ENCODE measurements at regions not wholly inside any gene's neighbourhood (a gene's known extent, or its start where the extent isn't known, plus 50 kb on each side); places are given as distances from the start of the nearest gene placed in this dataset.

DNA sequence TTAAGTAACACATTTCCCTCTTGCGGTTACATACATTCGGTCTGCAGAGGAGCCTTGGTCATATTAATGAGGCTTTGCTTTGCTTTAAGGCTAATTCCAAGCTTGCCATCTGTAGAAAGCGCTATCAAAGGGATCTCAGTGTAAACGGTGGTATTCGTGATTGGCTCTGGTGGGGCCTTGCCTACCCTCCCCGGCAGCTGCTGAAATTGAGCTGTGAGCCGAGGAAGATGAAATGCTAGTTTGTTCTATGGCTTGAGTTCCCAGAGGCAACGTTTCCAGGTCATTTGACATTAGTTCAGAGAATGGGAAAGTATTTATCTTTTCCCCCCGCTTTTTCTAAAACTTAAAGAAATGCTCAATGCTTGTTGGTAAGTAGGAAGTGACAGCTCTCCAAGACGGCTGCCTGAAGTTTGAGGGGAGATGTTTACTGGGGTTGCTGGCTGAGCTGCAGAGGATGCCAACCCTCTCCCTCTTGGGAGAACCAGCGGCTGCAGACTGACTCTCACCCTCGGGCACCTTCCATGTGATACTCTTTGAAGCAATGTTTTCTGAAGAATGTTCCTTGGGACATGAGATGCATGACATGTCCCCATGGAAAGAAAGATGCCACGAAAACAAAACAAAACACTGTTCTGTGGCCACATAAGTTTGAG is 458.7 kb upstream of the EEF2KMT start:
- ATAC-seq: no peak
- DNase-seq (ENCODE audit: low spot score): no peak

DNA sequence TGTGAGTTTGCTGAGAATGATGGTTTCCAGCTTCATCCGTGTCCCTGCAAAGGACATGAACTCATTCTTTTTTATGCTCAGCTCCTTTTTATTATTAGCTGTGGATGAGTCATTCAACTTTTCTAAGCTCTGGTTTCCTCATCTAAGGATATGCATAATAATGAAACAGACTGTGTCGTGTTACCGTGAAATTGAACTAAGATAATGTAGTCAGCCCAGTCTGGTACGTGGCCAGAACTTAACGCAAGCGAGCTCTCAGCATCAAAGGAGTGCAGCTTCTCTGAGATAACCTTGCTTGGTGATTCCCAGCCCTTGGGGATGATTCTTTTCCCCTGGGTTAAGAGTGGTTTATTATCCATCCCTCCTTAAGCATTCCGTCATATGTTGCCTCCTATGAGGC is 454.3 kb upstream of the EEF2KMT start:
- DNase-seq (ENCODE audit: low spot score) (no peak), ATAC-seq (no peak)

DNA sequence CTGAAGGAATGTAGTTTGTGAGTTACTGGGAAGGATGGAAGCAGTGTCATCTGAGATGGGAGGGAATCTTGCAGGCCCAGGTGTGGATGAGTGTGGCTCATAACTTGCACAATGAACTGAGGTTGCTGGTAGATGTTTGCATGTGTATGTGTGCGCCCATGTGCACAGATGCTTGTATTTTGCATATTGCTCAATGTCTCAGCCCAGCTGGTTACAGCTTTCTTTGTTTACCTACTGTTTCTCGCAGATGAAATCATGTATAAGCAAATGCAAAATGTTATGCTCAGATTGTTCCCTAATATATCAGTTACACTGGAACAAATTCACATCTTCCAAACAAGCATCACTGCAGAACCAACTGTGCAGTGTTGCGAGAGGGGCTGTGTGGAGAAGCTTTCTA is 452.2 kb upstream of the EEF2KMT start:
- DNase-seq (ENCODE audit: low spot score): no peak
- ATAC-seq: no peak

DNA sequence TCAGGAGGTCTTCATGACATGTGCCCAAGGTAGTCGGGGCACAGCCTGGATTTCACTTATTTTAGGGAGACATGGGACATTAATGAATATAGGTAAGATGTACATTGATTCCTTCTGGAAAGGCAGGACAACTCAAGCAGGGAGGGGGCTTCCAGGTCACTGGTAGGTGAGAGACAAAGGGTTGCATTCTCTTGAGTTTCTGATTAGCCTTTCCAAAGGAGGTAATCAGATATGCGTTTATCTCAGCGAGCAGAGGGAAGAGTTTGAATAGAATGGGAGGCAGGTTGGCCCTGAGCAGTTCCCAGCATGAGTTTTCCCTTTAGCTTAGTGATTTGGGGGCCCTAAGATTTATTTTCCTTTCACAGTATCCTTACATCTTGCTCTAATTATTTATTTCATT is 443.8 kb upstream of the EEF2KMT start:
- ATAC-seq: no peak
- no peak for DNase-seq (ENCODE audit: low spot score)

DNA sequence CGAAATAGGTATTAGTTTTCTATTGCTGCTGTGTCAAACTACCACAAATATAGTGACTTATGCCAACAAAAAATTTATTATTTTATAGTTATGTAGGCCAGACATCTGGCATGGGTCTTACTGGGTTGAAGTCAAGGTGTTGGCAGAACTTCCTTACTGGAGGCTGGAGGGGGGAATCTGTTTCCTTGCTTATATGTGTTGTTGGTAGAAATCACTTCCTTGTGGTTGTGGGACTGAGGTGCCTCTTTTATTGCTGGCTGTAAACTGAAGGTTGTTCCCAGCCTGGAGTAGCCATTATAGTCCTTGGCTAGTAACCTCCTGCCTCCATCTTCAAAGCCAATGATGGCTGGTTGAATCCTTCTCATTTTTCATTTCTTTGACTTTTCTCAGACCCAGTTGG is 439.8 kb upstream of the EEF2KMT start:
- DNase-seq (ENCODE audit: low spot score) (no peak), ATAC-seq (no peak)

DNA sequence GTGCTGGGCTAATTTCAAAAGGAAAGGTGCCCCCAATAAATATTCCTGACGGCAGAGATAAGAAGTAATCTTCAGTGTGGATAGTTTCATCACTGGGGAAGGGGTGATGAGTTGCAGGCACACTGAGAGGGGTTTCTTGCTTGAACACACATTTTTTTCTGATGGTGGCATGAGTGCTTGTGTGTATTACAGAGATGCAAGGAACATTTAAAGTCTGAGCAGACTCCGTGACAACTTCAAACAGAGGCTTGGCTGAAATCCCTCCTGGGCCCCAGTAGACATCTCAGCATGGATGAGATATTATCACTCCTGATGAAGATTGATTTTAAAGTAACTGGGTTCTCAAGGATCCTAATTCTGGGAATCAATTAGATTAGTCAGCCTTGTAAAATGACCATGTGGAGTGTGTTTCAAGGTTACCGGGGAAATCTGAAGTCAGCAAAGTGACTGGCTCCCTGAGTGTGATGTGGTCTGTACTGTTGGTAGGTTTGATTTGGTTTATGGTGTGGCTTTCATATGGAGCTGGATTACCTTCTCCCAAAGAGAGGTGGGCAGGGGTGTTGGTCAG is 435.8 kb upstream of the EEF2KMT start:
- DNase-seq (ENCODE audit: low spot score): no peak
- no peak for ATAC-seq

DNA sequence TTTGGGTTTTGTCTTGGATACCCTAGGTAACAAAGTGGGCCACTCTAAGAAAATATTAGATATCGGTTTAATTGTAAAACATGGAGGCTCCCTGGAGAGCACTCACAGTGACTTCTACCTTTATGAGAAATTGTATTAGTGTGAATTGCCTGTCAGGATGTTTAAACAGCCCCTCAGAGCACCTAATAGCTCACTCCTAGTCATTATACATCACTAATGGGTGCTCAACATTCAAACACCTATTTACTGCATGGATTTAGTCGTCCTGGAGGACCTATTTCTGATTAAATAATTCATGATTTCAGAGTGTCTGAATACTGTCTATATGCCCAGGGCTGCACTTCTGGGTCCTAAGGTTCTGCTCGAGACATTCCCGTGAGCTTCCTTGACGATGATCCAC is 430.2 kb upstream of the EEF2KMT start:
- DNase-seq (ENCODE audit: low spot score) (no peak), ATAC-seq (no peak)

DNA sequence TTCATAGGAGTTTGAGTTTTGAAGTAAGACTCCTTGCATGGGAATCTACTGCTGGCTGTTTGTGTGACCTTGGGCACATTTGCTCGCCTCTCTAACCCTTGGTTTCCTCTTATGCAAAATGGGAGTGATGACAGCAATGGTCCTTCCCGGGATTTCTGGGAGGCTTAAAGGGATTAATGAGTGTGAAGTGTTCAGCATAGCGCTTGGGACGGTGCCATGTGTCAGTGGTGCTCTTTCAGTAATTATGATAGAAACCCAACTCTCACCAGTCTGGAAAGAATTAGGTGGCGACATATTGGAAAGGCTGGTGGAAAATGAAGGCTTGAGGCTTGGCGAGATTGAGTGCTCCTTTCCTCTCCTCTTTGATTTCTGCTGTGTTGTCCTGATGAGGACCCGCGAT is 429.2 kb upstream of the EEF2KMT start:
- DNase-seq (ENCODE audit: low spot score) (no peak), ATAC-seq (no peak)

DNA sequence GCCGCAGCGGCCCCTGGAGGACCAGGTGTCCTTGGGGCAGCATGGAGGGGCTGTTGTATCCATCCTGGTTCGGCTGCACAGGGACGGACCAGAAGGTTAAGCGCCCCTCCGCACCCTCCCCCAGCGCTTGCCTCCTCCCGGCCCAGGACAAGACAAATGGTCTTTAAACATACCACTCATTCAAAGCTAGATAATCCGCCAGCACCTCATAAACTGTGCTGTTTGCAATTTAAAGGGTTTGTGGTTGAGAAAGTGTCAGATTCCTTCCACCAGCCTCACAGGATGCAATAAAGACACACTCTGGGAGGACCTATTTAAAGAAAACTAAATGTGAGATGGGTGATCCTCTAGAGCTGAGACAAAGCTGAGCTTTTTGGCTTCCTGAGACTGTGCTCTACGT is 426.2 kb upstream of the EEF2KMT start:
- ATAC-seq (no peak), DNase-seq (ENCODE audit: low spot score) (no peak)

DNA sequence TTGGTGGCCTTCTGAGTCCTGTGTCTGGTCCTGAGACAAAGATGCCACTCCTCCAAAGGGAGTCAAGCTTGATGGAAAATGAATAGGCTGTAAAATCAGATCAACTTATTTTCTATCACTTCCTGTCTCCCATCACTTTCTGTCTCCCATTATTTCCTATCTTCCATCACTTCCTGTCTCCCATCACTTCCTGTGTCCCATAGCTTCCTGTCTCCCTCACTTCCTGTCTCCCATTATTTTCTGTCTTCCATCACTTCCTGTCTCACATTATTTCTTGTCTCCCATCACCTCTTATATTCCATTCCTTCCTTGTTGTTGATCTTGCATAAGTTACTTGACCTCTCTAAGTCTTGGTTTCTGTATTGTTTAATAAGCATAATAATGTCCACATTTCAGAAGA is 418.5 kb upstream of the EEF2KMT start:
- no peak for ATAC-seq

DNA sequence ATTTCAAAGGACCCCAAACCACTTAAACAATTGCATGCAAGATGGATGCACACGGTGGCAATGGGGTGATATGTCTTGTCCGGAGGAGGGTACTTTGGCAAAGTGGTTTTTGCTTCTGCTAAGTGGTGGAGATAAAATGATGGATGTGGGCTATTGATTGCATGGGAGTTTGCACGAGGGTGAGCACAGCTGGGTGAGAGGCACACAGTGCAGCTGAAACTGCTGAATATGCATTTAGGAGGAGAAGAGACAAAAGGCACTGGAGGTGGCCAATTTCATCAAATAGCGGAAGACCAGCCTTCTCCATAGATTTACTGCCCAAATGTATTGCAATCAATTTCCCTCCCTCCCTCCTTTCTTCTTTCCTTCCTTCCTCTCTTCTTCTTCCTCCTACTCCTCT is 414.4 kb upstream of the EEF2KMT start:
- DNase-seq (ENCODE audit: low spot score) (no peak), ATAC-seq (no peak)

More for the DNA sequence above, 418.5 kb upstream of the EEF2KMT start:
- no peak for DNase-seq (ENCODE audit: low spot score)

DNA sequence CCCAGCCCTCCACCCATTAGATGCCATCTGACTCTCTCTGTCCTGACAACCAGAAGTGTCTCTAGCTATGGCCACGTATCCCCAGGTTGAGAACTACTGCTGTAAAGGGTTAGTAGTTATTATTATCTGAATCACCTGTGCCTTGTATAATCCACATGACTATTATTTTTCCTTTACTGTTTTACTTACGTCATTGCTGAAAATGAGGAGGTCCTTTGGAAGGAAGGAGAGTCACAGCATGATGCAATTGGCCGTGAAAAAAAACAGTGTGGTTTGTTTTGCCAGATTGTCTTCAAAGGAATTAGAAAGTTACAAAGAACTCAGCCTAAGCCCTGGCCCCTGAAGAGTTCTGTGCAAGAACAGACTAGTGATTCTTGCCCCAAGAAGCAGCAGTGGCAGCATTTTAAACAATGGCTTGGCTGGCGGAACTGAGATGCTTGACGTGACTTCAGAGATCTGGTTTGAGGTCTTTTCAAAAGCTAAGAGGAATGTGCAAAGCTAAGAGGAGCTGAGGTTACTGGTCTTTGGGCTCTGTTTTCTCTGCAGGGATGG is 413.3 kb upstream of the EEF2KMT start:
- ATAC-seq (no peak), DNase-seq (ENCODE audit: low spot score) (no peak)

DNA sequence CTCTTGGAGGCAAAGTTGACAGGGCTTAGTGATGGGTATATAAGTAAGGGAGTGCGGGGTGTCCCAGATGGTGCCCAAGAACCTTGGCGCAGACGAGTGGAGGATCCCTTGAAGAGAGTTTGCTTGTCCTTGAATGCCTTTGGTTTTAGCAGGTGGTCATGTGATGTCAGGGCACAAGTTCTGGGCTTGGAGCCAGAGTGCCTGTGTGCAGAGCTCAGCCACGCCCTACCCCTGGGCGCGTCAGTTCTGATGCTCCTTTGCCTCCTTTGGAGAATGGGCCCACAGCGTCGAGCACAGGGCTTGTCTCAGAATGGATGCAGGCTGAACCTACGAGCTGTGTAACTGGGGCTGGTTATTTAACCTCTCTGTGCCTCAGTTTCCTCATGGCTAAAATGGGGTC is 412.2 kb upstream of the EEF2KMT start:
- DNase-seq (ENCODE audit: low spot score): no peak

DNA sequence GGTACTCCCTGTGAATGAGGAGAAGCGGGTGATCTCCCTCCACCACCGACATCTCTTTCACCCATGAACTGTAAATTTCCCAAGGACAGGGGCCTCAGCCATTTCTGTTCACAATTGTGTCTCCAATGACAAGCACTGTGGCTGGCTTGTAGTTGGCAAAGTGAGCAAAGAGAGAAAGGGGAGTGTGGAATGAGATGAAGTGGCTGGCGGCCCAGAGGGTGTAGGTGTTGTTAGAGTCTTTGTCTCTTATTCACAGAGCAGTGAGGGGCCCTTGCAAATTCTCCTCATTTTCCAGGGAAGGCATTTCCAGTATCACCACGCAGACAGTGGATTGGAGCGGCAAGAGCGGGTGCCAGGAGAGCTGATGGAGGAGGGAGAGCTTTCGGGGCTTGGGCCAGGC is 411.7 kb upstream of the EEF2KMT start:
- DNase-seq (ENCODE audit: low spot score) (no peak), ATAC-seq (no peak)

More for the DNA sequence above, 412.2 kb upstream of the EEF2KMT start:
- ATAC-seq: no peak

DNA sequence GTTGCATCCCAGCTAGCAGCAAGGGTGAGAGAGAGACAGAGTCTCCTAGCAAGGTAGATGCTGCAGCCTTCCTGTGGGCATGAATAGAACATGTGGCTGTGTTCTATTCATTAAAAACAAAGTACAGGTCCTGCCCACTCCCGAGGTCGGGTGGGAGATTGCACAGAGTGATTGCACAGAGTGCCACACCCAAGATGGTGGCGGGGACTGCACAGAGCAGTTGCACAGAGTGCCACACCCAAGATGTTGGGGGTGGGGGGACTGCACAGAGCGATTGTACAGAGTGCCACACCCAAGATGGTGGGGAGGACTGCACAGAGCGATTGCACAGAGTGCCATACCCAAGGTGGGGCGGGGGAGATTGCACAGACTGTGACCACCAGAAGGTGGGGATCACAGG is 410.8 kb upstream of the EEF2KMT start:
- no peak for ATAC-seq
- DNase-seq (ENCODE audit: low spot score): no peak

DNA sequence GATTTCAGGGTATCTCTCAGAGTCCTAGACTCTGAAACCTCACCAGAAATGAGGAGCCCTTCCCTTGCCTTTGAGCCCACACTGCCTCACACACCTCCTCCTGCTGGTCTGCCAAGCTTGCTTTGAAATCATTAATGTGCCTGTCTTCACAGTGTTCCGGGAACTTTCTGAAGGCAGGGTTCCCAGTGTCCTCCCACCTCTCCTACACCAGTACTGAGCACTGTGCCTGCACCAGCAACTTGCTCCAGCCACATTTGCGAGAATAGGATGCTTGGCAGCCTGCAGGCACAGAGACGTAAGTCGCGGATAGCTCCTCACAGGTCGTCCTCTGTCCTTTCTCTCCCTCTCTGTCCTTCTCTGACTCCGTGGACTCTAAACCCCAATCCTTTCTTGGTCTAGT is 408.4 kb upstream of the EEF2KMT start:
- DNase-seq (ENCODE audit: low spot score): no peak
- no peak for ATAC-seq

DNA sequence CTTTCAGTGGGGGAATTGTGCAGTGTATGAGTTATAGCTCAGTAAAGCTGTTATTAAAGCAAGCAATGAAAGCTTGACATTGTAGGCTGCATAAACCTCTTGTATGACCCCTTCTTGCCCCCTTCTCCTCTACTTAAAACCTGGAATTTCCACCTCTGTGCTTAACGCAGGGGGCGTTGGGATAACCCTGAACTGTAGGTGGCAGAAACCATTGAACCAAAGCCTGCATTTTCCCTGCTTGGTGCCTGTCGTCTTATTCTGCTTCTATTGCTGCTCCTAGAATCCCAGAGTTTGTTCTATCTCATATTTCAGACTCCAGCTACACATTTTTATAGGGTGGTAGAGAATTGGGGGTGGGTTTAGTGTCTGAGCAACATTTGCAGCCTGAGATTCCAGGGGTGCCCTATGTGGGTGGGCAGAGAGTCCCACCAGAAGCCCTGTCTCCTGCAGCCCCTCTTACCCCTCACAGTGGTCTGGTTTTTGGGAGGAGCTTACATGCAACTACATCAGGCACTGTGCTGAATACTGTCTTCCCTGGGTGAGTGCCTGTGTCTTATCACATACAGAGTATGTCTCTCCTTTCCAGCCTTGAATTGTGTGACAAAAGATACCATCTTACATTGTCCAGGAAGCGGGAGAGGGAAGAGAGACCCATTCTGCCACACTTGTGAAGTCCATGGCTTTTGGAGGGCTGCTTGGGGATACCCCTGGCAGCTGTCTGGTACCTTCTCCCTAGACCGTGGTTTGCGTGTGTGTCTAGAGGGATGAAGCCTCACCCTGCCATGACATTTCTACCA is 407.7 kb upstream of the EEF2KMT start:
- DNase-seq (ENCODE audit: low spot score): no peak
- no peak for ATAC-seq

DNA sequence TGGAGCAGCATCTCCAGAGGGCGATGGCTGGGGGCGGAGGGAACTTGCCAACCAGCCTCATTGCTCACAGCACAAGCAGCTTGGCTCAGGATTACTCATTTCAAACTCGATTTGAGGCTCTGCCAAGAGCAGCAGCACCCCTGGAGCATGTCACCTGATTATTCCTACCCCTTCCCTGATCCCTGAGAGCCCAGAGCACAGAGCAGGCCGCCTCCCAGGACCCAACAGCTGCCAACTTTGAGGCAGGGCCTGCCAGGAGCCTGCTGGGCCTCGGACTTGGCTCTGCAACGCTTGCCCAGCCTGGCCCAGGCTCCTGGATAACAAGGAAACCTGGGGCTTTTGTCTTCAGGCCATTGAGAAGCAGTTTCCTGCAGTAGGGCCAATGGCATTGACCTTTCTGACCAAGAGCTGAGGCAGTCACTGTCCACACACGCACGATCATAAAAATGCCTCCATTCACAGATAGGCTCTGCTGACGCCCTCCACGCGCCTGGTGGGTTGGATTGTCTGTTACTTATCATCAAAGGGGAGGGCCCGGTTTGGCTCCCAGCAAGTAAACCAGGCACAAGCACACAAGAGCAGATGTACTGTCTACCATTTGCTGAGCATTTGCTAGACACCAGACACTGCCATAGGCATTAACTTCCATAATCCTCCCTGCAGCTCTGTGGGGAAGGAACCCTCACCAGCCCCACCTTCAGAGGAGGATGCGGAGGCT is 406.6 kb upstream of the EEF2KMT start:
- DNase-seq (ENCODE audit: low spot score) (no peak), ATAC-seq (no peak)

DNA sequence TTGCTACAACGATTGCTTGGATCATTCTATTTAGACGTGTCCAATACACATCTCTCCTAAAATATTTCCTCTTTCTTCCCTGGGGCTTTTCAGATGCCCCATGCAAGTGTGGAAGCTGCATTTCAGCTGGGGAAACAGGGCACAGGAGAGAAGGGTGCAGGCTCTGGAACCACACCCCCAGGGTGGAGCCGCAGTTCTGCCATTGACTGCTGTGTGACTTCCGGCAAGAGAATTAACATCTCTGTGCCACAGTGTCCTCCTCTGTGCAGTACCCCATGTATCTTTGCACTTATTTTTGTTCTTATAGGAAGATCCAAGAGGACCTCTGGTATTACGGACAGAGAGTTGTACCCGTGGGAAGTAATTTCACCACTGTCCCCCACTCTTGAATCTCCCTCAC is 405.3 kb upstream of the EEF2KMT start:
- ATAC-seq: no peak

DNA sequence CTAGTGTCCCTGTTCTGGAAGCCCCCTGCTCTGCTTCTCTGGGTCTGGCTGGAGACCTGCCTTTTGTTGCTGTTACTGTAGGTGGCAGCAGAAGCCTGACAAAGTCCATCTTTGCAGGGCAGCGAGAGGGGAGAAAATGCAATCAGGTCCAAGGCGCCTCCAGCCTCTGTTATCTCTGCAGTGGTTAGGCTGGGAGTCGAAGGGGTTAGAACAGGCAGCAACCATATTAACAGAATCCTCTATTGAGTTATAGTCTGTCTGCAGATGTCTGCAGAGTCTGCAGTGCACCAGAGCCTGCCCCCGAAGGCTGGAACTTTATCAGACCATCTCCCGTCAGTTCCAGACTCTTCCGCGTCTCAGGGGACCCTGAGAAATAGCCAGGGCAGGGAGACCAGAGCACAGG is 404.9 kb upstream of the EEF2KMT start:
- DNase-seq (ENCODE audit: low spot score) (no peak), ATAC-seq (peak; percentile 47)

More for the DNA sequence above, 405.3 kb upstream of the EEF2KMT start:
- DNase-seq (ENCODE audit: low spot score): no peak

DNA sequence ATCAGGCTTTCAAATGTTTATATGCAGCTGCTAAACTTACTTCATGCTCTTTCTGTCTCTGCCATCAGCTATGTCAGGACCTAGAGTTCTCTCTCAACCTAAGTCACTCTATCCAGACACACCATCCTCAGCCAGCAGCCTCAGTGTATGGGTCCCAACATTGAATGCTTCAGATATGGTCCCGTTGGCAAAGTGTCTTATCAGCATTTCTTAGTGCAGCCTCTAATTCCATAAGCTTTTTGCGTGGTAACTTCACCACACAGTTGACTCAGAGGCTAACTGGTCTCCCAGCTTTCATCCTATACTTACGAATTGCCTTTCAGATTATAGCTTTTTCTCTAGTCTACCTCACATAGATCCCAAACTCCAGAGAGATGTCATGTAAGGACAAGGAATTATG is 402.9 kb upstream of the EEF2KMT start:
- ATAC-seq (no peak), DNase-seq (ENCODE audit: low spot score) (no peak)
